GM19023 (cell line): ENCODE measurements at regions not wholly inside any gene's neighbourhood (a gene's known extent, or its start where the extent isn't known, plus 50 kb on each side); places are given as distances from the start of the nearest gene placed in this dataset.
"Not testable (repeated sequence)": the region's sequence is repeated elsewhere in the genome, so short reads cannot be mapped to it uniquely, and the experiment has no call there.

Experiments used
- ATAC-seq: cut with Tn5 transposase; IDR thresholded peaks from one replicate; pipeline ENCODE4 v1.9.1; 2021; ENCODE audit warnings: mild to moderate bottlenecking, moderate library complexity; ENCODE audit not compliant: unreplicated experiment

DNA sequence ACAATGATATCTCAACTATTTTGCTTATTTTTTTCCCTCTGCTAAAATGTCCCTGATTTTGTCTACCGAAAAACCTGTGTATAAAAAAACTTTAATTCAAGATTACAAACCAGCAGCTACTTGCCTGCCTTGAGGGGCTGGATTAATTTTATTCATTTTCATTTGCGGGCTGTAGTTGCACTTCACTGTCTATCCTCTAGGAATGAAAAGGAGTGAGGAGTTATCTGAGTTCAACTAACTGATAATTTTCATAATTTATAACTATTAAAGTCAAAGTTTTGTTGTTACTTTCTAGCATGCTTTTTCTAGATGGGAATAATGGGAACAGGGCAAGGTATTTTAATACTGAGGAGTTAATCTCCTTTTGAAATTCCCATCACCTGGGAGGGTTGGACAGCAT is 50.3 kb upstream of the AGTPBP1 start:
- ATAC-seq = not testable (repeated sequence)

GRCh38 chr9:85802978-85803695 is 61.4 kb upstream of the AGTPBP1 start:
- not testable (repeated sequence) for ATAC-seq

- not testable (repeated sequence) for ATAC-seq
Measured at GRCh38 chr9:85804847-85805133, 63.0 kb upstream of the AGTPBP1 start.

- peak; percentile 83 for ATAC-seq
Measured at GRCh38 chr9:85805134-85806005, 63.6 kb upstream of the AGTPBP1 start.

- ATAC-seq = not testable (repeated sequence)
Measured at GRCh38 chr9:85808329-85808728, 66.6 kb upstream of the AGTPBP1 start.

DNA sequence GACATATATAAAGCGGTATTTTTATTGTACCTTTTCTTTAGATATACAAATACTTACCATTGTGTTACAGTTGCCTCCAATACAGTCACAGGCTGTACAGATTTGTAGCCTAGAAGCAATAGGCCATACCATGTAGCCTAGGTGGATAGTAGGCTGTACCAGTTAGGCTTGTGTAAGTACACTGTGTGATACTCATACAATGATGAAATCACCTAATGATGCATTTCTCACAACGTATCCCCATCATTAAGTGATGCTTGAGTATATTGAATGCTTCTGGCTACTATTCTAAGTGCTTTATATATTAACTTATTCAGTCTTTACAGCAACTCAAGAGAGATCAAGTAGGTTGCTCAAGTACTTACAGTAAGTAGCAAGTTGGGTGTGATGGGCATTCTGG is 71.6 kb upstream of the AGTPBP1 start:
- ATAC-seq = not testable (repeated sequence)

GRCh38 chr9:85814800-85815199 is 73.0 kb upstream of the AGTPBP1 start:
- not testable (repeated sequence) for ATAC-seq

GRCh38 chr9:85818971-85819370 is 77.2 kb upstream of the AGTPBP1 start:
- ATAC-seq = not testable (repeated sequence)

- ATAC-seq = not testable (repeated sequence)
Measured at GRCh38 chr9:85820598-85820997, 78.8 kb upstream of the AGTPBP1 start.

DNA sequence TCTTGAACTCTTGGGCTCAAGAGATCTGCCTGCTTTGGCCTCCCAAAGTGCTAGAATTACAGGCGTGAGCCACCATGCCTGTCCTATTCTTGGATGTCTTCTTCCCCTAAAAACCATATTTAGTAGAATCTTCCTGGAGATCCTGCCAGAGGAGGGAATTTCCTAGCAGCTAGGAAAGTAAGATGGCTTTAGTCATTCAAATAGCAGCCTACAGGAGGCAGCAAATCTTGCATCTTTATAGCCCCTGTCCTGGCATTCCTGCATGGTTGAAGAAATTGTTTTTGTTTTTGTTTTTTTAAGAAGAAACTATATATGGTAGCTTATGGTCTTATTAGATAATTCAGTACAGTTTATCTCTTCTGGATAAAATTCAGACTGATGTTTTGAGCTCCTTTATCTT is 83.2 kb upstream of the AGTPBP1 start:
- ATAC-seq = not testable (repeated sequence)

DNA sequence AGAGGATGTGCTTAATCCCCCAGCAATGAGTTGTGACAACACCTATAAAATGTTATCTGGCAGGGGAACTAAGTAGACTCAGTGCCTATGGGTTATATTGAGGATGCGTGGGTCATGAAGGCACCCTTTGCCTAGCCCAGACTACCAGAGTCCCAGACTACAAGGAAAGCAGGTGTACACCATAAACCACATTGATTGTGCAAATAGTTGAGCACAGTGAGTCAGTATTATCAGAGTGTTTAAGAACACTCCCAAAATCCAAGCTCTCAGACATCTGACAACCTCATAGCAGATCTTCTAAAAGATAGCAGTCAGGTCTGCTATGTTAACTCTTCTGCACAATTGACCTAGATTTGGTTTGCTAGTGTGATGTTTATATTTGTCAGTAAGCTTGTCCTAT is 92.8 kb upstream of the AGTPBP1 start:
- not testable (repeated sequence) for ATAC-seq

- ATAC-seq = not testable (repeated sequence)
Measured at GRCh38 chr9:85843949-85844348, 97.0 kb upstream of the NAA35 start.

GRCh38 chr9:85847782-85848181 is 93.2 kb upstream of the NAA35 start:
- ATAC-seq = not testable (repeated sequence)

DNA sequence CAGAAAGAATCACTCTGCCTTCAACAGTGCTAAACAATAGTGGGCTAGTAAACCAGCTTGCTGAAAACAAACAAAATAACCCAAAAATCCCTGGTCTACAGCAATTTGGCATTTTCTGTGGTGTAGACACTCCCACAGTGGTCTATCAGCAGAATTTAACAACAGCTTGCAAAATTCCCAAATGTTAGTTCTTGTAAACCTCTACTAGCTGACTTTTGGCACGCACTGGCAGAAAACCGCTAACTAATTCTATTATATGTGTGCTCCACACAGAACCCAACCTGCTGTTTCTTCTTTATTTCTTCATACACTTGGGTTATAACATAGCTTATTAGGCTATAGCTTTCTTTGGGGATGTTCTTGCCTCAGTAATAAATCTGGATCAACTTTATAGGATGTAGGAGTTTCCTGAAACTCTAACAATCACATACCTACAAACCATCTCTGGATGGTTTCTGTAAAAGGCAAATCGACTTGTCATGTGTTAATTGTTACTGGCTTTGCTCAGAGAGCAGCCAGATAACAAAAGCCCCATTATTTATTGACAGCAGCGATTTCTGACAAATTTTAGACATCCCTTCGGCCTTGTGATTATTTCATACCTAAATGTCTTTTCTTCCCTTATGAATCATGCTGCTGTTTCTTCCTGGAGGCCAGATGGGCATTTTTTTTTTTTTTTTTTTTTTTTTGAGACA is 82.7 kb upstream of the NAA35 start:
- no peak for ATAC-seq

DNA sequence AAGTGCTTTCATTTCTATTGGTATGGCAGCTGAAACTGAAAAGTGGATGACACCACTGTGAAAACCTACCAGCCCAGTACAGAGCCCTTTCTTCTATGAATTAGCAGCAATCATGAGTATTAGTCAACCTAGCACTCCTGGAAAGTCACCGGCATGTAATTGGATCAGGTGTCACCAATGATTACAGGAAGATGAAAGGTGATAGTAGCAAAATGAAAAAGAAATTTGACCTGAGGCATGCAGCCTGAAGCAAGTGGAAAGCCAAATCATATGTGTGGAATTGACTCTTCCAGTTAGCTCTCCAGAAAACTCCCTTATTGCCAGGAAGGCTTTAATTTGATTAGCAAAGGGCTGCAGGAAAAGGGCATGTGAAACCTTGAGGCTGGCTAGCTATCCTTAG is 81.2 kb upstream of the NAA35 start:
- no peak for ATAC-seq

GRCh38 chr9:85861882-85862281 is 79.1 kb upstream of the NAA35 start:
- not testable (repeated sequence) for ATAC-seq

- no peak for ATAC-seq
Measured at GRCh38 chr9:85863875-85864274, 77.1 kb upstream of the NAA35 start.

- no peak for ATAC-seq
Measured at GRCh38 chr9:85871008-85871407, 69.9 kb upstream of the NAA35 start.

GRCh38 chr9:85871683-85872082 is 69.3 kb upstream of the NAA35 start:
- ATAC-seq = not testable (repeated sequence)

DNA sequence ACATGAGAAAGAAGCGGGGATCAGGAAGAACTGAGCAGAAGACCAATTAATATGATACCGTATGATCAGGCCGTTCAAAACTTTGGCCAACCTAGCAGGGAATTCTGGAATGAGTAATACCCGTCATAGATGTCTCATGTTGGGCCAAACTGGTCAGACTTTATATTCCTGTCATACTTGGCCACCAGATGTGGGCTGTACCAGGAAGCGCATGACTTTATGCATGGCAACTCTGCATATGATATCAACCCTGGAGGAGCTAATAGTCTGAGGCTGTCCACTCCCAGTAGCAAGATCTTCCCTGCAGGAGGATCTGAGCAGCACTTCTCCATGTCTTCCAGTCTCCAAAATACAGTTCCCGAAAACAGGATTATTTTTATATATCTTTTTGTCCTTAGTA is 68.5 kb upstream of the NAA35 start:
- no peak for ATAC-seq

DNA sequence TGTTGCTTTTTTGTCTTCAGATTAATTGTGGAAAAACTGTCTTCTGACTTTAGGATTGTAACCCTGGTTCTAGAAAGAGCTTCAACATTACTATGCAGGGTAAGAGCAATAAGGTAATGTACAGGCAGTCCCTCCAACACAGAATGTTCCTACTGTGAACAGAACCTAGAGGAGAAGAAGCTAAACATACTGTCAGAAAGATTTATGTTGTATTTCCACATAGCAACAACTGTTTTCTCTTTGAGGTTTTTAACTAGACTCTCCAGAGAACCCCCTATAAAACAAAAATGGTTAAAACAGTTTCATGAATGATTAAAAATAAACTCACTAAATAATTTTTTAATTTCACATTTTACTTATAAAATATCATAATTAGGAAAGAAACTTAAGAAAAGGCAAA is 64.3 kb upstream of the NAA35 start:
- ATAC-seq = no peak
